Hepatocyte (in vitro differentiated cells): ENCODE measurements at regions not wholly inside any gene's neighbourhood (a gene's known extent, or its start where the extent isn't known, plus 50 kb on each side); places are given as distances from the start of the nearest gene placed in this dataset.

Experiments used
- EZH2 ChIP-seq: fragments of 200-600 bp; sonication (generic); IDR thresholded peaks from 2 replicates; pipeline ENCODE4 v1.6.1; 2016; ENCODE audit warnings: antibody characterized with exemption, mild to moderate bottlenecking, borderline replicate concordance
- TF ChIP-seq, protein P1 (sequence below): fragments of 200-600 bp; sonication (generic); IDR thresholded peaks from 2 replicates; pipeline ENCODE4 v1.5.1; 2016; ENCODE audit warnings: antibody characterized with exemption, mild to moderate bottlenecking; ENCODE audit not compliant: poor library complexity

DNA sequence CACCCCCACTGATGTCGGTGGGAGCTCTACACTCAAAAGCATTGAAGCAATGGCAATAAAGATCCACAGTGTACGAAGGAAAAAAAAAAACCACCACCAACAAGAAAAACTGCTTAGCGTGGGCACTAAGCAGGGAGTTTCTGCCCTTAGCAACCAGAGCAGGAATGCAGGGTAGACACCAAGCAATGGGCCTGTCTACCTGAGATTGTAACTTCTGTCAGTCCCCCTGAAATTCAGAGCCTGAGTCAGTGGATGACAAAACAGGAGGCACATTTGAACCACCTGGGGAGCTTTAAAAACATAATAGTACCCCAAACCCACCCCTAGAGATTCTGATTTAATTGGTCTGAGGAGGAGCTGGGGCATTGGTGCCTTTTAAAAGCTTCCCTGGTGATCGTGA lies 275.2 kb downstream of the SATB1 start:
- TF ChIP-seq, protein P1, sequence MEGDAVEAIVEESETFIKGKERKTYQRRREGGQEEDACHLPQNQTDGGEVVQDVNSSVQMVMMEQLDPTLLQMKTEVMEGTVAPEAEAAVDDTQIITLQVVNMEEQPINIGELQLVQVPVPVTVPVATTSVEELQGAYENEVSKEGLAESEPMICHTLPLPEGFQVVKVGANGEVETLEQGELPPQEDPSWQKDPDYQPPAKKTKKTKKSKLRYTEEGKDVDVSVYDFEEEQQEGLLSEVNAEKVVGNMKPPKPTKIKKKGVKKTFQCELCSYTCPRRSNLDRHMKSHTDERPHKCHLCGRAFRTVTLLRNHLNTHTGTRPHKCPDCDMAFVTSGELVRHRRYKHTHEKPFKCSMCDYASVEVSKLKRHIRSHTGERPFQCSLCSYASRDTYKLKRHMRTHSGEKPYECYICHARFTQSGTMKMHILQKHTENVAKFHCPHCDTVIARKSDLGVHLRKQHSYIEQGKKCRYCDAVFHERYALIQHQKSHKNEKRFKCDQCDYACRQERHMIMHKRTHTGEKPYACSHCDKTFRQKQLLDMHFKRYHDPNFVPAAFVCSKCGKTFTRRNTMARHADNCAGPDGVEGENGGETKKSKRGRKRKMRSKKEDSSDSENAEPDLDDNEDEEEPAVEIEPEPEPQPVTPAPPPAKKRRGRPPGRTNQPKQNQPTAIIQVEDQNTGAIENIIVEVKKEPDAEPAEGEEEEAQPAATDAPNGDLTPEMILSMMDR = no peak
- no peak for TF ChIP-seq EZH2
